ENCODE measurements at regions not wholly inside any gene's neighbourhood (a gene's known extent, or its start where the extent isn't known, plus 50 kb on each side); places are given as distances from the start of the nearest gene placed in this dataset.

- H3K9me2 ChIP-seq (replicated peaks; ENCODE audit: low read depth, low read length): no peaks in the 10 kb centered on the region
- no peak overlapping the region for H3K4me2 ChIP-seq (ENCODE audit: low read depth, low read length, poor library complexity, severe bottlenecking)
- H3K9me3 ChIP-seq (ENCODE audit: insufficient read depth, low read depth, low read length): no peaks in the 10 kb centered on the region
- no peaks in the 10 kb centered on the region for H4K20me1 ChIP-seq (ENCODE audit: insufficient read depth, low read length, poor library complexity, severe bottlenecking)
- no peak overlapping the region for H2AFZ ChIP-seq (ENCODE audit: low read length)
- no peak overlapping the region for H3K4me3 ChIP-seq (ENCODE audit: low read length, poor library complexity, severe bottlenecking)
- no peaks in the 10 kb centered on the region for H3K36me3 ChIP-seq (ENCODE audit: insufficient read depth, low read length)
- H3K79me2 ChIP-seq (ENCODE audit: insufficient read depth, low read length): no peaks in the 10 kb centered on the region
- H3K4me1 ChIP-seq (ENCODE audit: insufficient read depth, low read length, poor library complexity, severe bottlenecking): peaks cover 4% of the 10 kb centered on the region
- no peaks in the 10 kb centered on the region for H3K27me3 ChIP-seq (ENCODE audit: insufficient read depth, low read length, poor library complexity, severe bottlenecking)
- no peaks in the 10 kb centered on the region for H3F3A ChIP-seq (ENCODE audit: low read depth)
- no peak for TF ChIP-seq EZH2phosphoT487 (IDR thresholded peaks at IDR 0.05; ENCODE audit: borderline replicate concordance)
- no peak for TF ChIP-seq CTCF (conservative IDR thresholded peaks at IDR 0.05; ENCODE audit: low read length)
- no peak overlapping the region for H3K9ac ChIP-seq (ENCODE audit: low read depth, low read length, poor library complexity, severe bottlenecking)
Observed at GRCh38 chr6:134447423-134447822, 129.5 kb upstream of the SGK1 start.

- no peak for TF ChIP-seq EZH2phosphoT487 (IDR thresholded peaks at IDR 0.05; ENCODE audit: borderline replicate concordance)
- TF ChIP-seq CTCF (conservative IDR thresholded peaks at IDR 0.05; ENCODE audit: low read length): no peak
- Histone ChIP-seq H2AFZ (ENCODE audit: low read length) (no peak overlapping the region), H3K36me3 (ENCODE audit: insufficient read depth, low read length) (no peaks in the 10 kb centered on the region), H3K9me2 (replicated peaks; ENCODE audit: low read depth, low read length) (no peaks in the 10 kb centered on the region), H3F3A (ENCODE audit: low read depth) (no peaks in the 10 kb centered on the region), H3K9ac (ENCODE audit: low read depth, low read length, poor library complexity, severe bottlenecking) (no peak overlapping the region), H3K79me2 (ENCODE audit: insufficient read depth, low read length) (no peaks in the 10 kb centered on the region), H3K9me3 (ENCODE audit: insufficient read depth, low read depth, low read length) (no peaks in the 10 kb centered on the region), H3K27me3 (ENCODE audit: insufficient read depth, low read length, poor library complexity, severe bottlenecking) (no peaks in the 10 kb centered on the region), H3K4me3 (ENCODE audit: low read length, poor library complexity, severe bottlenecking) (no peak overlapping the region), H4K20me1 (ENCODE audit: insufficient read depth, low read length, poor library complexity, severe bottlenecking) (no peaks in the 10 kb centered on the region), H3K4me2 (ENCODE audit: low read depth, low read length, poor library complexity, severe bottlenecking) (no peak overlapping the region), H3K4me1 (ENCODE audit: insufficient read depth, low read length, poor library complexity, severe bottlenecking) (peaks cover 4% of the 10 kb centered on the region)
Observed at GRCh38 chr6:134446896-134447295, 129.0 kb upstream of the SGK1 start.

GRCh38 chr6:134446218-134446848, 128.4 kb upstream of the SGK1 start:
- Histone ChIP-seq H3K9ac (ENCODE audit: low read depth, low read length, poor library complexity, severe bottlenecking) (no peak overlapping the region), H2AFZ (ENCODE audit: low read length) (no peak overlapping the region; the same call in 1 of the 2 replicates)
- TF ChIP-seq EZH2phosphoT487 (IDR thresholded peaks at IDR 0.05; ENCODE audit: borderline replicate concordance): no peak
- no peak for TF ChIP-seq CTCF (conservative IDR thresholded peaks at IDR 0.05; ENCODE audit: low read length)

More at GRCh38 chr6:134446218-134446848, 128.4 kb upstream of the SGK1 start:
- Histone ChIP-seq H3K4me3 (ENCODE audit: low read length, poor library complexity, severe bottlenecking) (no peak overlapping the region), H3K4me2 (ENCODE audit: low read depth, low read length, poor library complexity, severe bottlenecking) (no peak overlapping the region), H3K9me3 (ENCODE audit: insufficient read depth, low read depth, low read length) (no peaks in the 10 kb centered on the region), H3K4me1 (ENCODE audit: insufficient read depth, low read length, poor library complexity, severe bottlenecking) (peaks cover 4% of the 10 kb centered on the region), H3K9me2 (replicated peaks; ENCODE audit: low read depth, low read length) (no peaks in the 10 kb centered on the region), H4K20me1 (ENCODE audit: insufficient read depth, low read length, poor library complexity, severe bottlenecking) (no peaks in the 10 kb centered on the region), H3K79me2 (ENCODE audit: insufficient read depth, low read length) (no peaks in the 10 kb centered on the region), H3K27me3 (ENCODE audit: insufficient read depth, low read length, poor library complexity, severe bottlenecking) (no peaks in the 10 kb centered on the region), H3K36me3 (ENCODE audit: insufficient read depth, low read length) (no peaks in the 10 kb centered on the region), H3F3A (ENCODE audit: low read depth) (no peaks in the 10 kb centered on the region)

All from Loucy (cell line).